ENCODE measurements at regions not wholly inside any gene's neighbourhood (a gene's known extent, or its start where the extent isn't known, plus 50 kb on each side); places are given as distances from the start of the nearest gene placed in this dataset.

- TF ChIP-seq CTCF (IDR thresholded peaks at IDR 0.05): no peak
These were observed 109.5 kb downstream of the TMPRSS5 start for GRCh38 chr11:113596658-113597057.

- no peak for TF ChIP-seq CTCF (IDR thresholded peaks at IDR 0.05)
These were observed 110.1 kb downstream of the TMPRSS5 start for GRCh38 chr11:113595810-113596594.

DNA sequence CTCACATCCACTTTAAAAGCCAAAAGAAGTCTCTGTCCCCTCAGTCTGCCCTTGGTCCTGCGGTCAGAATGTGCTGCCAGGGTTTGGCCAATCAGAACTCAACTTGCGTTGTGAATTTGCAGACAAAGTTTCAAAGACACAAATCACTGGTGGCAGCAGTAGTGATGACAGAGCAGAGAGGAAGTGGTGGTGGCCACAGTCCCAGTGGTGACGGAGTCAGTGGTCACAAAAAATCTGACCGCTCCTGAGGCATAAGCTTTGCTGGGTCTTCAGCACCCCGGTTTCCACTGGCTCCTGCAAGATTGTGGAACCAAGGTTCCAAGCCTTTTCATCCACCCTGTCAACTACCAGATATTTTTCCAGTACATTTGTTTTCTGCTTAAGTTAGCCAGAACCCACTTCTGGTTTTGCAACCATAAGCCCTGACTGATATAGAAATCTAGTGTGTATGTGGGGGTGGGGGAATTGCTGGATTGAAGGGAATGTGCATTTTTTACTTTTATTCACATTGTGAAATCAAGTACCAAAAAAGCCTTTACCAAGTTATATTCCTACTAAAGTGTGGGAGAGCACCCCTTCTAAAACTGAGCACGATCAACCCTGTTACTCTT, 112.3 kb downstream of the TMPRSS5 start:
- no peak for TF ChIP-seq CTCF (IDR thresholded peaks at IDR 0.05)

DNA sequence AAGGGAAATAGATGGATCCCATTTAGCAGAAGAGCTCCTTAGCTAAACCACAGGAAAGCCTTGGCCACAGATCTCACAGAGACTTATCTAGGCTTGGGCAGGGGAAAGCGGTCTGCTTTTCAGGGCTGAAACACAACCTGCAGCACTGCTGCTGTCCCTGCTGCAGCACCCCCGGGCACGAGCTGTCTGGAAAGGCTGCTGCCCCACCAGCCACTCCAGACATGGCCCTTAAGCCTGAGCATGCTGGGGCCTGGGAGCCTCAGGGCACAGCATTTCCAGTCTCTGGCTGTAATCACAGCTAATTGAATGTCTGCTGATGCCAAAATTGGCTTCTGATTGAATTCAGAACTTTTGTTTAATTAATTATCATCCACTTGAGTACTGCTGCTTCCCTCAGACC, 115.0 kb downstream of the TMPRSS5 start:
- no peak for TF ChIP-seq CTCF (IDR thresholded peaks at IDR 0.05)

DNA sequence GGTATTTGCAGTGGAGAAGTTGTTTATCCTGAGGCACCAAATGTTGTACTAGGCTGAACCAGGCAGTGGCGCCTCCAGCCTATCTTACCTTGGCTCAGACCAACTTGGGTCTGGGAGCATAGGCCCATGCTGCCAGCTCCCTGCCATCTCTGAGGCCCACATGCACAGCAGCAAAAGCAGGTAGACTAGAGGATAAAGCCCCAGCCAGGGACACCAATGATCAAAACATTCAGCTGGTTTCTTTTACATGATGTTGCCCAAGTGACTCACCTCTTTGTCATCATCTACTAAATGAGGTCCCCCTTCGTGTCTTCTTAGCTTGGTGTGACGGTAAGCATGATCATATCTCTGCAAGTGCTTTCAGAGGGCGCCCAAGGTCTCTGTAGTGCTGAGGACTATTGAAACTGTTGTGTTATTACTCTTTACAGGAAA, 112.1 kb upstream of the DRD2 start:
- TF ChIP-seq CTCF (IDR thresholded peaks at IDR 0.05): no peak

DNA sequence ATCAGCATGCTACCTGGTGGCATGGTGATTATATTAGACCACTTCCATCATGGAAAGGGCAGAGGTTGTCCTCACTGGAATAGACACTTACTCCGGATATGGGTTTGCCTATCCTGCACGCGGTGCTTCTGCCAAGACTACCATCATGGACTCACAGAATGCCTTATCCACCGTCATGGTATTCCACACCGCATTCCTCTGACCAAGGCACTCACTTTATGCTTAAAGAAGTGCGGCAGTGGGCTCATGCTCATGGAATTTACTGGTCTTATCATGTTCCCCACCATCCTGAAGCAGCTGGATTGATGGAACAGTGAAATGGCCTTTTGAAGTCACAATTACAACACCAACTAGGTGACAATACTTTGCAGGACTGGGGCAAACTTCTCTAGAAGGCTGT, 109.2 kb upstream of the DRD2 start:
- TF ChIP-seq CTCF (IDR thresholded peaks at IDR 0.05): no peak

DNA sequence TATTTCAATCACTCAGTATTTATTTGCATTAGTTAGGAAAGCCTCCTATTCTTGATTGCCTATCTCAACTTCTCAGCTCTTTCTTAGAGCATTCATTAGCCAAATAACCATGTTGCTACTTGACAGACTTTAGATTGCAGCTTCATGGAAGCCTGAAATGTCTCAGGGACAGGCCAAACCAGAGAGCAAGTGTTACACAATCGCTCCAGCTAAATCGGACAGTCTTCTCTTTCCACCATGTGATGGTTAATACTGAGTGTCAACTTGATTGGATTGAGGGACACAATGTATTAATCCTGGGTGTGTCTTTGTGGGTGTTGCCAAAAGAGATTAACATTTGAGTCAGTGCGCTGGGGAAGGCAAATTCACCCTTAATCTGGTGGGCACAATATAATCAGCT, 106.5 kb upstream of the DRD2 start:
- no peak for TF ChIP-seq CTCF (IDR thresholded peaks at IDR 0.05)
